Fibroblast of lung (primary cell): ENCODE measurements at regions not wholly inside any gene's neighbourhood (a gene's known extent, or its start where the extent isn't known, plus 50 kb on each side); places are given as distances from the start of the nearest gene placed in this dataset.

Experiments used
- CTCF ChIP-seq, 2 donors: IDR thresholded peaks in 1 of 2; conservative IDR thresholded peaks in 1 of 2; 1 replicate in 1 of 2; 2 replicates in 1 of 2; pipeline ENCODE4 v1.5.1; 2011 to 2012; ENCODE audit warnings: low read length in 2 of 2, control low read depth in 1 of 2, inconsistent platforms in 1 of 2, low read depth in 1 of 2, mild to moderate bottlenecking in 1 of 2
- EZH2 ChIP-seq: IDR thresholded peaks from 2 replicates; pipeline ENCODE4 v1.5.1; 2012; ENCODE audit warnings: low read length, control low read depth, mild to moderate bottlenecking; ENCODE audit errors: missing control alignments

GRCh38 chr13:30561511-30561910 lies 56.2 kb upstream of the USPL1 start:
- no peak for TF ChIP-seq CTCF (conservative IDR thresholded peaks at IDR 0.05 in 1 of 2, IDR thresholded peaks at IDR 0.05 in 1 of 2; ENCODE audit: low read depth in 1 of 2, low read length in 2 of 2)
- TF ChIP-seq EZH2, result no peak
